HCT116 (cell line): ENCODE measurements at regions not wholly inside any gene's neighbourhood (a gene's known extent, or its start where the extent isn't known, plus 50 kb on each side); places are given as distances from the start of the nearest gene placed in this dataset.

Experiments used
- ATAC-seq: fragments of 200-7000 bp; cut with Tn5 transposase; 2 replicates; pipeline ENCODE4 v1.9.1; 2020; ENCODE audit warnings: mild to moderate bottlenecking, moderate library complexity
- BruUV-seq: library from RNA; stranded (reverse); fragments of 400-500 nt; replicated peaks from 2 replicates; lab custom pipeline; 2021; lab: Mats Ljungman, UMichigan
- CTCF ChIA-PET: fragments of 300-600 bp; sonication (Branson Sonifier 250); formaldehyde crosslinking; loops from one replicate; lab custom pipeline; 2021; ENCODE audit warnings: antibody characterized with exemption; lab: Charles Lee
- POLR2A ChIA-PET: fragments of 300-600, 350-600 bp; sonication (Branson Sonifier 250); formaldehyde crosslinking; loops from one replicate; lab custom pipeline; 2021; ENCODE audit warnings: antibody characterized with exemption; lab: Charles Lee
- RAD21 ChIA-PET, 2 experiments: fragments of 300-600 bp; sonication (Branson Sonifier 250); formaldehyde crosslinking; loops; one replicate each; lab custom pipeline; 2023; ENCODE audit warnings: low total read pairs in 2 of 2; ENCODE audit not compliant: uncharacterized antibody in 2 of 2, unreplicated experiment in 2 of 2, low non-redundant PET in 1 of 2; lab: Charles Lee
- DNase-seq: peaks from one replicate; pipeline ENCODE4 v3.0.0-alpha.2; 2010; ENCODE audit warnings: low read depth, low spot score
- H2AFZ ChIP-seq: fragments of 200-600 bp; shearing (Covaris generic), sonication (generic); 2 replicates; pipeline ENCODE4 v1.6.1; 2017; ENCODE audit warnings: low read depth, mixed run types, mixed read lengths, antibody characterized with exemption, low read length; ENCODE audit not compliant: poor library complexity, severe bottlenecking
- H3K27ac ChIP-seq: 2 replicates; pipeline ENCODE4 v1.5.1; 2012; ENCODE audit warnings: low read depth, low read length
- H3K27me3 ChIP-seq: fragments of 200-600 bp; sonication (generic); 2 replicates; pipeline ENCODE4 v1.6.1; 2016; ENCODE audit warnings: mixed run types, low read length, mixed read lengths; ENCODE audit not compliant: insufficient read depth
- H3K36me3 ChIP-seq, 2 experiments: fragments of 200-500 bp in 1 of 2; fragments of 200-600 bp in 1 of 2; sonication (Bioruptor generic) in 1 of 2; sonication (generic) in 1 of 2; 2 replicates each; pipeline versions ENCODE4 v1.5.1 to v1.6.1; 2014 to 2016; ENCODE audit warnings: low read length in 2 of 2, inconsistent platforms in 1 of 2, mixed read lengths in 1 of 2, mixed run types in 1 of 2; ENCODE audit not compliant: insufficient read depth in 2 of 2, control insufficient read depth in 1 of 2
- H3K4me1 ChIP-seq, 2 experiments: fragments of 200-600 bp in 1 of 2; sonication (generic) in 1 of 2; 2 replicates each; pipeline versions ENCODE4 v1.5.1 to v1.6.1; 2012 to 2017; ENCODE audit warnings: low read length in 2 of 2, inconsistent platforms in 1 of 2, mild to moderate bottlenecking in 1 of 2, mixed read lengths in 1 of 2, mixed run types in 1 of 2, moderate library complexity in 1 of 2; ENCODE audit not compliant: insufficient read depth in 2 of 2, control insufficient read depth in 1 of 2
- H3K4me2 ChIP-seq: fragments of 200-600 bp; sonication (generic); 2 replicates; pipeline ENCODE4 v1.6.1; 2017; ENCODE audit warnings: mixed run types, low read length, mixed read lengths
- H3K4me3 ChIP-seq, 2 experiments: fragments of 200-600 bp in 1 of 2; sonication (generic) in 1 of 2; replicated peaks in 1 of 2; 2 replicates each; pipeline ENCODE4 v1.5.1; 2011 to 2016; ENCODE audit warnings: low read length in 2 of 2, control low read depth in 1 of 2, low read depth in 1 of 2, mild to moderate bottlenecking in 1 of 2, mixed read lengths in 1 of 2, mixed run types in 1 of 2
- H3K79me2 ChIP-seq: fragments of 200-600 bp; sonication (generic); 2 replicates; pipeline ENCODE4 v1.6.1; 2017; ENCODE audit warnings: mild to moderate bottlenecking, mixed run types, low read length, moderate library complexity, mixed read lengths; ENCODE audit not compliant: insufficient read depth
- H3K9ac ChIP-seq: fragments of 200-600 bp; sonication (generic); 2 replicates; pipeline ENCODE4 v1.6.1; 2016; ENCODE audit warnings: low read length, mixed read lengths
- H3K9me2 ChIP-seq: fragments of 200-600 bp; sonication (generic), shearing (Covaris generic); 2 replicates; pipeline ENCODE4 v1.6.1; 2017; ENCODE audit warnings: mixed run types, mild to moderate bottlenecking, moderate library complexity; ENCODE audit not compliant: insufficient read depth
- H3K9me3 ChIP-seq, 2 experiments: fragments of 200-500 bp in 1 of 2; fragments of 200-600 bp in 1 of 2; sonication (Bioruptor generic) in 1 of 2; sonication (generic) in 1 of 2; 2 replicates each; pipeline ENCODE4 v1.6.1; 2014 to 2017; ENCODE audit warnings: low read length in 2 of 2, mixed read lengths in 2 of 2, inconsistent platforms in 1 of 2, low read depth in 1 of 2, mild to moderate bottlenecking in 1 of 2, mixed run types in 1 of 2, moderate library complexity in 1 of 2; ENCODE audit not compliant: control insufficient read depth in 1 of 2, insufficient read depth in 1 of 2
- H4K20me1 ChIP-seq: fragments of 200-600 bp; sonication (generic), shearing (Covaris generic); 2 replicates; pipeline ENCODE4 v1.6.1; 2017; ENCODE audit warnings: mixed run types, mild to moderate bottlenecking, moderate library complexity; ENCODE audit not compliant: insufficient read depth
- ATF3 ChIP-seq: IDR thresholded peaks from 2 replicates; pipeline ENCODE4 v1.6.1; 2012
- CEBPB ChIP-seq: IDR thresholded peaks from 2 replicates; pipeline ENCODE4 v1.6.1; 2012; ENCODE audit warnings: low read depth
- EGR1 ChIP-seq: IDR thresholded peaks from 2 replicates; pipeline ENCODE4 v1.6.1; 2012; ENCODE audit warnings: low read depth
- ELF1 ChIP-seq: IDR thresholded peaks from 2 replicates; pipeline ENCODE4 v1.6.1; 2012; ENCODE audit warnings: low read depth, borderline replicate concordance
- EZH2 ChIP-seq: fragments of 200-600 bp; sonication (generic); IDR thresholded peaks from 2 replicates; pipeline ENCODE4 v1.6.1; 2017; ENCODE audit warnings: antibody characterized with exemption, mixed run types
- JUND ChIP-seq: IDR thresholded peaks from 2 replicates; pipeline ENCODE4 v1.6.1; 2012
- MAX ChIP-seq: IDR thresholded peaks from 2 replicates; pipeline ENCODE4 v1.6.1; 2012
- POLR2AphosphoS5 ChIP-seq: IDR thresholded peaks from 2 replicates; pipeline ENCODE4 v1.6.1; 2011; ENCODE audit warnings: mild to moderate bottlenecking, low read depth, low read length, moderate library complexity
- RAD21 ChIP-seq: IDR thresholded peaks from 2 replicates; pipeline ENCODE4 v1.6.1; 2012; ENCODE audit warnings: low read depth, mild to moderate bottlenecking
- SIN3A ChIP-seq: IDR thresholded peaks from 2 replicates; pipeline ENCODE4 v1.6.1; 2012; ENCODE audit warnings: low read depth
- SP1 ChIP-seq: IDR thresholded peaks from 2 replicates; pipeline ENCODE4 v1.6.1; 2012; ENCODE audit warnings: low read depth
- SRF ChIP-seq: IDR thresholded peaks from 2 replicates; pipeline ENCODE4 v1.6.1; 2012; ENCODE audit warnings: low read depth
- TCF7L2 ChIP-seq: IDR thresholded peaks from 2 replicates; pipeline ENCODE4 v1.7.0; 2011; ENCODE audit warnings: borderline replicate concordance, inconsistent platforms; ENCODE audit not compliant: insufficient read depth, insufficient read length; ENCODE audit errors: extremely low read depth
- YY1 ChIP-seq: IDR thresholded peaks from 2 replicates; pipeline ENCODE4 v1.6.1; 2011; ENCODE audit warnings: low read length, low read depth, moderate library complexity, mild to moderate bottlenecking; ENCODE audit not compliant: insufficient replicate concordance; ENCODE audit errors: extremely low read depth
- ZFX ChIP-seq: fragments of 450-650 bp; IDR thresholded peaks from 2 replicates; pipeline ENCODE4 v1.6.1; 2017
- ZNF274 ChIP-seq: fragments of 200-500 bp; sonication (Bioruptor generic); IDR thresholded peaks from 2 replicates; pipeline ENCODE4 v1.6.1; 2014; ENCODE audit warnings: mild to moderate bottlenecking, low read depth, low read length, inconsistent platforms
- intact Hi-C: fragments of 100-400 bp; cut with micrococcal nuclease; formaldehyde crosslinking; loops from 2 replicates; pipeline ENCODE4 v1.10.0; 2022
- TF ChIP-seq, protein P1 (sequence below): IDR thresholded peaks from 2 replicates; pipeline ENCODE4 v1.6.1; 2011; ENCODE audit warnings: mild to moderate bottlenecking, low read length, moderate library complexity; ENCODE audit not compliant: insufficient replicate concordance; ENCODE audit errors: extremely low read depth

GRCh38 chr12:47610686-47611252 lies 95.1 kb downstream of the RPAP3 start:
- H3K79me2 ChIP-seq = no peaks in the 10 kb centered on the region
- no peak overlapping the region for H3K4me3 ChIP-seq
- no peaks in the 10 kb centered on the region for H3K9me2 ChIP-seq
- DNase-seq (no peak), ATAC-seq (no peak)
- CTCF ChIA-PET = no interaction called here
- intact Hi-C loops = no loop called here
- no peaks in the 10 kb centered on the region for H3K4me1 ChIP-seq
- no peak overlapping the region for H3K9ac ChIP-seq
- H4K20me1 ChIP-seq = no peaks in the 10 kb centered on the region
- H3K27me3 ChIP-seq = no peaks in the 10 kb centered on the region
- no TSS peak for BruUV-seq
- POLR2A ChIA-PET = no interaction called here
- H3K9me3 ChIP-seq = peaks cover 16% of the 10 kb centered on the region in 2 experiments; a peak in 3 of 4 replicates
- RAD21 ChIA-PET = no interaction called here
- H2AFZ ChIP-seq = no peak overlapping the region
- H3K27ac ChIP-seq = no peak overlapping the region
- no peak for TF ChIP-seq ZNF274
- TF ChIP-seq ZFX = no peak
- TF ChIP-seq YY1 = no peak
- TF ChIP-seq SRF = no peak
- no peak for TF ChIP-seq JUND
- no peak for TF ChIP-seq POLR2AphosphoS5
- TF ChIP-seq RAD21 = no peak
- TF ChIP-seq ELF1 = no peak
- TF ChIP-seq EGR1 = no peak
- TF ChIP-seq SIN3A = no peak
- no peak for TF ChIP-seq EZH2
- TF ChIP-seq ATF3 = no peak
- no peak for TF ChIP-seq CEBPB
- no peaks in the 10 kb centered on the region for H3K36me3 ChIP-seq
- no peak overlapping the region for H3K4me2 ChIP-seq

- BruUV-seq = no TSS peak
- ChIA-PET CTCF (no interaction called here), RAD21 (no interaction called here)
- no peaks in the 10 kb centered on the region for H3K4me1 ChIP-seq
- H3K4me3 ChIP-seq = no peak overlapping the region
- no peak for TF ChIP-seq CEBPB
- TF ChIP-seq ZNF274 = no peak
- TF ChIP-seq EZH2 = no peak
- no peak for TF ChIP-seq SP1
- TF ChIP-seq SIN3A = no peak
- TF ChIP-seq MAX = no peak
- TF ChIP-seq TCF7L2 = no peak
- TF ChIP-seq, protein P1, sequence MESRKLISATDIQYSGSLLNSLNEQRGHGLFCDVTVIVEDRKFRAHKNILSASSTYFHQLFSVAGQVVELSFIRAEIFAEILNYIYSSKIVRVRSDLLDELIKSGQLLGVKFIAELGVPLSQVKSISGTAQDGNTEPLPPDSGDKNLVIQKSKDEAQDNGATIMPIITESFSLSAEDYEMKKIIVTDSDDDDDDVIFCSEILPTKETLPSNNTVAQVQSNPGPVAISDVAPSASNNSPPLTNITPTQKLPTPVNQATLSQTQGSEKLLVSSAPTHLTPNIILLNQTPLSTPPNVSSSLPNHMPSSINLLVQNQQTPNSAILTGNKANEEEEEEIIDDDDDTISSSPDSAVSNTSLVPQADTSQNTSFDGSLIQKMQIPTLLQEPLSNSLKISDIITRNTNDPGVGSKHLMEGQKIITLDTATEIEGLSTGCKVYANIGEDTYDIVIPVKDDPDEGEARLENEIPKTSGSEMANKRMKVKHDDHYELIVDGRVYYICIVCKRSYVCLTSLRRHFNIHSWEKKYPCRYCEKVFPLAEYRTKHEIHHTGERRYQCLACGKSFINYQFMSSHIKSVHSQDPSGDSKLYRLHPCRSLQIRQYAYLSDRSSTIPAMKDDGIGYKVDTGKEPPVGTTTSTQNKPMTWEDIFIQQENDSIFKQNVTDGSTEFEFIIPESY = no peak
- TF ChIP-seq, all 23 proteins: peak for 0
- peaks cover 16% of the 10 kb centered on the region in 2 experiments; a peak in 3 of 4 replicates for H3K9me3 ChIP-seq
- H3K36me3 ChIP-seq = no peaks in the 10 kb centered on the region
- intact Hi-C loops = no loop called here
- H3K79me2 ChIP-seq = no peaks in the 10 kb centered on the region
- H3K9ac ChIP-seq = no peak overlapping the region
- no peaks in the 10 kb centered on the region for H4K20me1 ChIP-seq
- no peak overlapping the region for H3K4me2 ChIP-seq
- DNase-seq (no peak), ATAC-seq (no peak)
- no peaks in the 10 kb centered on the region for H3K27me3 ChIP-seq
- no peaks in the 10 kb centered on the region for H3K9me2 ChIP-seq
- POLR2A ChIA-PET = no interaction called here
- H3K27ac ChIP-seq = no peak overlapping the region
- no peak overlapping the region for H2AFZ ChIP-seq
Observed at GRCh38 chr12:47609806-47610205, 96.0 kb downstream of the RPAP3 start.
